ENCODE measurements at regions not wholly inside any gene's neighbourhood (a gene's known extent, or its start where the extent isn't known, plus 50 kb on each side); places are given as distances from the start of the nearest gene placed in this dataset.

GRCh38 chr3:162183440-162183839 is 686.8 kb downstream of the OTOL1 start:
- H3K9ac ChIP-seq (ENCODE audit: control insufficient read depth, insufficient read depth, low read length): no peak overlapping the region
- no peak overlapping the region for H3K4me3 ChIP-seq
- H3K4me1 ChIP-seq (ENCODE audit: control insufficient read depth, insufficient read depth, low read length): no peaks in the 10 kb centered on the region
- no TSS peak for BruUV-seq (replicated peaks)
- no peaks in the 10 kb centered on the region for H3K79me2 ChIP-seq (ENCODE audit: control insufficient read depth, insufficient read depth, low read length)
- WGBS (ENCODE audit: insufficient coverage, insufficient replicate concordance, low lambda C conversion rate, missing lambda C conversion rate): 44% methylated on average over 1 of the region's 1 CpG
- H3K36me3 ChIP-seq (ENCODE audit: control insufficient read depth in 2 of 2, insufficient read depth in 2 of 2, low read length in 1 of 2): no peaks in the 10 kb centered on the region
- TF ChIP-seq USF1 (IDR thresholded peaks at IDR 0.05; ENCODE audit: borderline replicate concordance, extremely low read length, insufficient read depth, low read depth, low read length) (no peak), FOXK2 (IDR thresholded peaks at IDR 0.05) (no peak), ELK1 (IDR thresholded peaks at IDR 0.05; ENCODE audit: low read depth, low read length) (no peak), PKNOX1 (IDR thresholded peaks at IDR 0.05) (no peak), CHD2 (IDR thresholded peaks at IDR 0.05; ENCODE audit: borderline replicate concordance, low read depth, low read length) (no peak), KDM1A (IDR thresholded peaks at IDR 0.05; ENCODE audit: borderline replicate concordance) (no peak), SP1 (IDR thresholded peaks at IDR 0.05; ENCODE audit: low read depth, low read length) (no peak), JUND (IDR thresholded peaks at IDR 0.05; ENCODE audit: low read depth, low read length) (no peak), CBX3 (IDR thresholded peaks at IDR 0.05; ENCODE audit: borderline replicate concordance, low read depth) (no peak)
- no peak for FAIRE-seq
- RAD21 ChIA-PET (ENCODE audit: unreplicated experiment): no interaction called here
- H4K20me1 ChIP-seq (ENCODE audit: control insufficient read depth, insufficient read depth): no peaks in the 10 kb centered on the region
- intact Hi-C loops (cut with micrococcal nuclease; ENCODE audit: unreplicated experiment) (no loop called here), in situ Hi-C loops (cut with MboI) (no loop called here)
- no peak for ATAC-seq
- POLR2A ChIA-PET: no interaction called here
- no peak overlapping the region for H3K4me2 ChIP-seq (ENCODE audit: control insufficient read depth, insufficient read depth)
- H3K27ac ChIP-seq (ENCODE audit: control insufficient read depth, insufficient read depth): no peak overlapping the region
- no peaks in the 10 kb centered on the region for H3K27me3 ChIP-seq (replicated peaks in 1 of 2; ENCODE audit: control insufficient read depth in 2 of 2, insufficient read depth in 2 of 2, low read length in 1 of 2)
- CTCF ChIA-PET: no interaction called here
- H3K9me3 ChIP-seq (replicated peaks; ENCODE audit: control insufficient read depth, insufficient read depth, low read length): no peaks in the 10 kb centered on the region
- no peak for DNase-seq (ENCODE audit: low read depth, low spot score)
- no peak overlapping the region for H2AFZ ChIP-seq (ENCODE audit: control insufficient read depth, low read depth, low read length)
- SMC1A ChIA-PET (ENCODE audit: uncharacterized antibody, unreplicated experiment): no interaction called here
